Lung (tissue), 11 donors: ENCODE measurements at regions not wholly inside any gene's neighbourhood (a gene's known extent, or its start where the extent isn't known, plus 50 kb on each side); places are given as distances from the start of the nearest gene placed in this dataset.

Source experiments
- ATAC-seq: fragments of 200-7000 bp; cut with Tn5 transposase; one replicate; pipeline ENCODE4 v1.9.1; 2020; ENCODE audit warnings: moderate number of reproducible peaks; ENCODE audit not compliant: insufficient read depth, low FRiP score
- DNase-seq, 3 donors: peaks; one replicate each; pipeline ENCODE4 v3.0.0-alpha.2; 2013 to 2017
- H3K27ac ChIP-seq, 2 donors: one replicate each; pipeline ENCODE4 v1.5.1; 2013; ENCODE audit warnings: mild to moderate bottlenecking in 2 of 2, moderate library complexity in 2 of 2, control low read depth in 1 of 2, inconsistent platforms in 1 of 2, low read depth in 1 of 2, low read length in 1 of 2
- H3K27me3 ChIP-seq, 3 donors: one replicate each; pipeline ENCODE4 v1.5.1; 2013; ENCODE audit warnings: low read length in 2 of 3; ENCODE audit not compliant: control insufficient read depth in 3 of 3, insufficient read depth in 3 of 3
- H3K36me3 ChIP-seq, 4 donors: one replicate each; pipeline ENCODE4 v1.5.1; 2013; ENCODE audit warnings: low read length in 4 of 4, mild to moderate bottlenecking in 1 of 4, moderate library complexity in 1 of 4; ENCODE audit not compliant: control insufficient read depth in 4 of 4, insufficient read depth in 4 of 4
- H3K4me1 ChIP-seq, 5 donors: one replicate each; pipeline ENCODE4 v1.5.1; 2013; ENCODE audit warnings: low read length in 5 of 5, mild to moderate bottlenecking in 2 of 5, moderate library complexity in 1 of 5; ENCODE audit not compliant: control insufficient read depth in 5 of 5, insufficient read depth in 5 of 5
- H3K4me3 ChIP-seq: one replicate; pipeline ENCODE4 v1.5.1; 2013; ENCODE audit warnings: mild to moderate bottlenecking, control low read depth, moderate library complexity
- H3K9ac ChIP-seq, 2 donors: one replicate each; pipeline ENCODE4 v1.5.1; 2013; ENCODE audit warnings: low read length in 2 of 2, control low read depth in 1 of 2; ENCODE audit not compliant: insufficient read depth in 1 of 2
- H3K9me3 ChIP-seq, 4 donors: one replicate each; pipeline ENCODE4 v1.5.1; 2013; ENCODE audit warnings: low read length in 3 of 4, mild to moderate bottlenecking in 1 of 4, moderate library complexity in 1 of 4; ENCODE audit not compliant: control insufficient read depth in 4 of 4, insufficient read depth in 3 of 4
- WGBS, 2 donors: extraction: QIAGEN DNeasy Blood & Tissue Kit; methylation state at CpG; one replicate each; pipeline ENCODE4 v1.1.7; 2013; 5-methylcytosine and 5-hydroxymethylcytosine counted together
- TF ChIP-seq, protein P1 (sequence below): IDR thresholded peaks from 2 replicates; pipeline ENCODE4 v1.5.1; 2012; ENCODE audit warnings: mild to moderate bottlenecking; ENCODE audit errors: control extremely low read depth, extremely low read depth
- donor health status: control.
- donor health status: control.
- donor health status: Bipolar disorder and iron deficiency.
- donor health status: healthy.
- donor health status: DM: yes; HTN: yes; CAD: no.

DNA sequence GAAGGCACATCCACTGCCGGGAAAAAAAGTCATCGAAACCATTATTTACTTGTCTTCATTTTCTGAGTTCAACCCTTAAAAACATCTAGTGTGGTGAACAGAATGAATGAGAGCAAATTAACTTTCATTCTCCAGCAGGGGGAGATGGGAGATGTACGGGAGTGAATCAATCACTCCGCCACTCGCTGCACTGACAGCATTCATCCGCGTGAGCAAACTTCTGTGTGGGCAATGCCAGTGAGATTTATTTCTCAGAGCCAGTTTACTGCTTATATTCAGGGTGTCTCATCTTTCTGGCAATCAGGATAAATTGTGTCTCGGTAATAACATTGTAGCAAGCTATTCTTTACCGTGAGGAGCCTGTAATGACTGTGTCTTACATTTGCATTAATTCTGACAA lies 463.6 kb upstream of the MIS18BP1 start:
- H3K9me3 ChIP-seq = no peaks in the 10 kb centered on the region
- ATAC-seq (no peak), DNase-seq (no peak)
- H3K27me3 ChIP-seq = no peaks in the 10 kb centered on the region
- H3K4me1 ChIP-seq = no peaks in the 10 kb centered on the region
- 79 to 83% methylated on average over 9 of the region's 9 CpGs for WGBS, 2 donors
- no peak overlapping the region for H3K4me3 ChIP-seq
- H3K9ac ChIP-seq = no peak overlapping the region
- TF ChIP-seq, protein P1, sequence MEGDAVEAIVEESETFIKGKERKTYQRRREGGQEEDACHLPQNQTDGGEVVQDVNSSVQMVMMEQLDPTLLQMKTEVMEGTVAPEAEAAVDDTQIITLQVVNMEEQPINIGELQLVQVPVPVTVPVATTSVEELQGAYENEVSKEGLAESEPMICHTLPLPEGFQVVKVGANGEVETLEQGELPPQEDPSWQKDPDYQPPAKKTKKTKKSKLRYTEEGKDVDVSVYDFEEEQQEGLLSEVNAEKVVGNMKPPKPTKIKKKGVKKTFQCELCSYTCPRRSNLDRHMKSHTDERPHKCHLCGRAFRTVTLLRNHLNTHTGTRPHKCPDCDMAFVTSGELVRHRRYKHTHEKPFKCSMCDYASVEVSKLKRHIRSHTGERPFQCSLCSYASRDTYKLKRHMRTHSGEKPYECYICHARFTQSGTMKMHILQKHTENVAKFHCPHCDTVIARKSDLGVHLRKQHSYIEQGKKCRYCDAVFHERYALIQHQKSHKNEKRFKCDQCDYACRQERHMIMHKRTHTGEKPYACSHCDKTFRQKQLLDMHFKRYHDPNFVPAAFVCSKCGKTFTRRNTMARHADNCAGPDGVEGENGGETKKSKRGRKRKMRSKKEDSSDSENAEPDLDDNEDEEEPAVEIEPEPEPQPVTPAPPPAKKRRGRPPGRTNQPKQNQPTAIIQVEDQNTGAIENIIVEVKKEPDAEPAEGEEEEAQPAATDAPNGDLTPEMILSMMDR = no peak
- H3K27ac ChIP-seq = no peak overlapping the region
- no peaks in the 10 kb centered on the region for H3K36me3 ChIP-seq

DNA sequence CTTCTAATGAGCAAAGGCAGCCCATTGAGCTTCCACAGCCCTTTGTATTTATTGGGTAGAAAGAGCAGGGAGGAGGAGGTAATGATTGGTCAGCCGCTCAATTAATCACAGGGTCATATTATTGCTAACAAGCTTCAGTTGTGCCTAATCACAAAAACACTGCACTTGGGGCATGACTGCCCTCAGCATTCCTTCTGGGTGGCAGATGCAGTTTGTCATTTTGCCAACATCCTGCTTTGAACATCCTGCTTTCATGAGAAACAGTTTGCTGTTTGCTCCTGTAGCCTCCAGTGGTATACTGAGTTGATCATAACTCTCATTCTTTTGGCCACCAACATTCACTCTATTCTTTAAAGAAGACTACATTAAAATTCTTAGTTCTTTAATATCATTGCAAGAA lies 462.9 kb upstream of the MIS18BP1 start:
- Histone ChIP-seq H3K36me3 (no peaks in the 10 kb centered on the region), H3K4me3 (no peak overlapping the region), H3K9me3 (no peaks in the 10 kb centered on the region), H3K27me3 (no peaks in the 10 kb centered on the region), H3K9ac (no peak overlapping the region), H3K4me1 (no peaks in the 10 kb centered on the region), H3K27ac (no peak overlapping the region)
- 91 to 96% methylated on average over 1 of the region's 1 CpG for WGBS, 2 donors
- DNase-seq = no peak
- no peak for ATAC-seq
- TF ChIP-seq, protein P1 = no peak

DNA sequence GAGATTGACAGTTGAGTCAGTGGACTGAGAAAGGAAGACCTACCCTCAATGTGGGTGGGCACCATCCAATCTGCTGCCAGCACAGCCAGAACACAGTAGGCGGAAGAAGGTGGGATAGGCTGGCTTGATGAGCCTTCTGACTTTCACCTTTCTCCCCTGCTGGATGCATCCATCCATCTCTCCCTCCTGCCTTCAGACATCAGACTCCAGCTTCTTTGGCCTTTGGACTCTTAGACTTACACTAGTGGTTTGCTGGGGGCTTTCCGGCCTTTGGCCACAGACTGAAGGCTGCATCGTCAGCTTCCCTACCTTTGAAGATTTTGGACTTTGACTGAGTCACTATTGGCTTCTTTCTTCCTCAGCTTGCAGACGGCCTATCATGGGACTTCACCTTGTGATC lies 456.5 kb upstream of the MIS18BP1 start:
- Histone ChIP-seq H3K4me1 (no peaks in the 10 kb centered on the region), H3K9ac (no peak overlapping the region), H3K4me3 (no peak overlapping the region), H3K36me3 (no peaks in the 10 kb centered on the region), H3K9me3 (no peaks in the 10 kb centered on the region), H3K27ac (no peak overlapping the region), H3K27me3 (no peaks in the 10 kb centered on the region)
- TF ChIP-seq, protein P1 = no peak
- WGBS, 2 donors = 89 to 91% methylated on average over 4 of the region's 4 CpGs
- DNase-seq (no peak), ATAC-seq (no peak)

DNA sequence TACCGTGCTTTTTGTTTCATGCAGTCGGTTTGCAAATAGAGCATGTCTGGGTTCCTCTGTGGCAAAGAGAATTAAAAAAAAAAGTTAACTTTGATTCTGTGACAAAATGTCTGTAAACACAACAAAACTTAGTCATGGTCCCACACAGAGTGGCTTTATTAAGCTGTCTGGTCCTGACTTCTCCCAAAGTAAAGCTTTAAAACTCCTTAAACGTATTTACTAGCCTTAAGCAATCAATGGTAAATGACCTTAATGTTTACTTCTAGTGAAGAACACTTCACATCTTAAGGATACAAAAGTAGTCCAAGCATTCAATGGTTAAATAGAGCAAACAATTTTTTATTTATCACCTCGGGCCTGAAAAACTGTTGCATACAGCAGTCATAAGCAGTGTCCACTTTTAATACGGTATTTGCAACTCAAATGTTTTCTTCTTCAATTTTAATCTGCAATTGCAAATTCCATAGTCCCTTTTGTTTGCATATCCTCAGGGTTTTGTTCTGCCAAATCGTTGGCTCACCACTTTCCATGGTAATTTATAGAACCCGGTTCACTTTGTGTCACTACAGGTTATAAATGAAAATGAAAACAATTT lies 453.0 kb upstream of the MIS18BP1 start:
- H3K27me3 ChIP-seq = no peaks in the 10 kb centered on the region
- 53 to 72% methylated on average over 7 of the region's 7 CpGs for WGBS, 2 donors
- no peak overlapping the region for H3K9ac ChIP-seq
- TF ChIP-seq, protein P1 = no peak
- DNase-seq (peak in 1 of 3 donors; percentile 0), ATAC-seq (no peak)
- H3K4me3 ChIP-seq = no peak overlapping the region
- H3K27ac ChIP-seq = no peak overlapping the region
- no peaks in the 10 kb centered on the region for H3K4me1 ChIP-seq
- no peaks in the 10 kb centered on the region for H3K36me3 ChIP-seq
- no peaks in the 10 kb centered on the region for H3K9me3 ChIP-seq
